Testis (tissue), 2 donors: ENCODE measurements at regions not wholly inside any gene's neighbourhood (a gene's known extent, or its start where the extent isn't known, plus 50 kb on each side); places are given as distances from the start of the nearest gene placed in this dataset.

Source experiments
- POLR2A ChIP-seq: fragments of 450-650 bp; IDR thresholded peaks from one replicate; pipeline ENCODE4 v1.6.1; 2017; ENCODE audit warnings: antibody characterized with exemption, mild to moderate bottlenecking, moderate library complexity
- TF ChIP-seq, protein P1 (sequence below), 3 experiments: fragments of 450-650 bp in 2 of 3; fragments of 200-600 bp in 1 of 3; sonication (generic) in 1 of 3; IDR thresholded peaks; one replicate each; pipeline ENCODE4 v1.5.1; 2016 to 2019; ENCODE audit warnings: antibody characterized with exemption in 3 of 3, mild to moderate bottlenecking in 2 of 3, moderate library complexity in 1 of 3

DNA sequence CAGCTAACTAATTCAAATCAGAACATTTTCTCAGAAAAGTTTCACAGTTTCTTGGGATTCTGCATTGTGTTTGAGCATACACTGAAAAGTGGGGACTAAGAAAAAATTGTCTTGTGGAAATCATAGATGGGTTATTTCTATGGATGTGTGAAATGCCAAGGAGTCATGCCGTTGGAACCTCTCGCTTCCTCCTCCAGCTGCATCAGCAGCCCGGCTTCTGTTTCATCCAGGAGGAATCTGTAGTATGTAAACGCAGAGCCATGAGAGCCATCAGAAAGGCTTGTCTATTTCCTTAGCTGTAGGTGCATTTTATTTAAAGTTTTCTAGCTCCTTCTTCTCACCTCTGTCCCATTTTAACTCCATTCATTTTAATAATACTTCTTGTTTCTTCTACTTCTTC lies 1144.1 kb downstream of the GATA3 start:
- TF ChIP-seq, protein P1, sequence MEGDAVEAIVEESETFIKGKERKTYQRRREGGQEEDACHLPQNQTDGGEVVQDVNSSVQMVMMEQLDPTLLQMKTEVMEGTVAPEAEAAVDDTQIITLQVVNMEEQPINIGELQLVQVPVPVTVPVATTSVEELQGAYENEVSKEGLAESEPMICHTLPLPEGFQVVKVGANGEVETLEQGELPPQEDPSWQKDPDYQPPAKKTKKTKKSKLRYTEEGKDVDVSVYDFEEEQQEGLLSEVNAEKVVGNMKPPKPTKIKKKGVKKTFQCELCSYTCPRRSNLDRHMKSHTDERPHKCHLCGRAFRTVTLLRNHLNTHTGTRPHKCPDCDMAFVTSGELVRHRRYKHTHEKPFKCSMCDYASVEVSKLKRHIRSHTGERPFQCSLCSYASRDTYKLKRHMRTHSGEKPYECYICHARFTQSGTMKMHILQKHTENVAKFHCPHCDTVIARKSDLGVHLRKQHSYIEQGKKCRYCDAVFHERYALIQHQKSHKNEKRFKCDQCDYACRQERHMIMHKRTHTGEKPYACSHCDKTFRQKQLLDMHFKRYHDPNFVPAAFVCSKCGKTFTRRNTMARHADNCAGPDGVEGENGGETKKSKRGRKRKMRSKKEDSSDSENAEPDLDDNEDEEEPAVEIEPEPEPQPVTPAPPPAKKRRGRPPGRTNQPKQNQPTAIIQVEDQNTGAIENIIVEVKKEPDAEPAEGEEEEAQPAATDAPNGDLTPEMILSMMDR (IDR thresholded peaks at IDR 0.05), result no peak
- no peak for TF ChIP-seq POLR2A
